Neutrophil (primary cell): ENCODE measurements at regions not wholly inside any gene's neighbourhood (a gene's known extent, or its start where the extent isn't known, plus 50 kb on each side); places are given as distances from the start of the nearest gene placed in this dataset.

Experiments used
- H3K27ac ChIP-seq: fragments of 200-600 bp; sonication (generic); 2 replicates; pipeline ENCODE4 v1.5.1; 2016; ENCODE audit warnings: mild to moderate bottlenecking, moderate library complexity
- H3K27me3 ChIP-seq: fragments of 200-600 bp; sonication (generic); 2 replicates; pipeline ENCODE4 v1.6.0; 2016; ENCODE audit warnings: mild to moderate bottlenecking
- H3K36me3 ChIP-seq: fragments of 200-600 bp; sonication (generic); 2 replicates; pipeline ENCODE4 v1.5.1; 2017
- H3K4me1 ChIP-seq, 2 experiments: fragments of 200-600 bp in 1 of 2; sonication (generic) in 1 of 2; 1 replicate in 1 of 2; 2 replicates in 1 of 2; pipeline versions ENCODE4 v1.5.1 to v1.6.1; 2013 to 2016; ENCODE audit warnings: low read depth in 1 of 2, low read length in 1 of 2, mild to moderate bottlenecking in 1 of 2, moderate library complexity in 1 of 2; ENCODE audit not compliant: control insufficient read depth in 1 of 2, insufficient read depth in 1 of 2
- H3K4me3 ChIP-seq, 2 experiments: fragments of 200-600 bp in 1 of 2; sonication (generic) in 1 of 2; 1 replicate in 1 of 2; 2 replicates in 1 of 2; pipeline ENCODE4 v1.5.1; 2013 to 2016; ENCODE audit warnings: low read depth in 1 of 2, low read length in 1 of 2, mild to moderate bottlenecking in 1 of 2, moderate library complexity in 1 of 2
- H3K9me3 ChIP-seq: fragments of 200-600 bp; sonication (generic); 2 replicates; pipeline ENCODE4 v1.5.1; 2016
- TF ChIP-seq, protein P1 (sequence below): fragments of 200-600 bp; sonication (generic); IDR thresholded peaks from 2 replicates; pipeline ENCODE4 v1.5.1; 2016; ENCODE audit warnings: antibody characterized with exemption

DNA sequence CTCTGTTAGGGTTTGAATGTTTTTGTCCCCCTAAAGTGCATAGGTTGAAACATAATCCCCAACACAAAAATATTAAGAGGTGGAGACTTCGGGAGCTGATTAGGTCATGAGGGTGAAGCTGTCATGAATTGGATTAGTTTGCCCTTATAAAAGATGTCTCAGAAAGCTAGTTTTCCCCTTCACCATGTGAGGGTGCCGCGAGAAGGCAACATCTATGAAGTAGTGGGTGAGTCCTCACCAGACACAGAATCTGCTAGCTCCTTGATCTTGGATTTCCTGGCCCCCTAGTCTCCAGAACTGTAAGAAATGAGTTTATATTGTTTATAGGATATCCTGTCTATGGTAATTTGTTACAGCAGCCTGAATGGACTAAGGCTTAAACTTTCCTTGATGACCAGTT lies 301.5 kb upstream of the ATP2B1 start:
- no peaks in the 10 kb centered on the region for H3K36me3 ChIP-seq
- H3K9me3 ChIP-seq = no peaks in the 10 kb centered on the region
- H3K4me1 ChIP-seq = no peaks in the 10 kb centered on the region
- H3K27me3 ChIP-seq = no peaks in the 10 kb centered on the region
- H3K27ac ChIP-seq = no peak overlapping the region
- TF ChIP-seq, protein P1, sequence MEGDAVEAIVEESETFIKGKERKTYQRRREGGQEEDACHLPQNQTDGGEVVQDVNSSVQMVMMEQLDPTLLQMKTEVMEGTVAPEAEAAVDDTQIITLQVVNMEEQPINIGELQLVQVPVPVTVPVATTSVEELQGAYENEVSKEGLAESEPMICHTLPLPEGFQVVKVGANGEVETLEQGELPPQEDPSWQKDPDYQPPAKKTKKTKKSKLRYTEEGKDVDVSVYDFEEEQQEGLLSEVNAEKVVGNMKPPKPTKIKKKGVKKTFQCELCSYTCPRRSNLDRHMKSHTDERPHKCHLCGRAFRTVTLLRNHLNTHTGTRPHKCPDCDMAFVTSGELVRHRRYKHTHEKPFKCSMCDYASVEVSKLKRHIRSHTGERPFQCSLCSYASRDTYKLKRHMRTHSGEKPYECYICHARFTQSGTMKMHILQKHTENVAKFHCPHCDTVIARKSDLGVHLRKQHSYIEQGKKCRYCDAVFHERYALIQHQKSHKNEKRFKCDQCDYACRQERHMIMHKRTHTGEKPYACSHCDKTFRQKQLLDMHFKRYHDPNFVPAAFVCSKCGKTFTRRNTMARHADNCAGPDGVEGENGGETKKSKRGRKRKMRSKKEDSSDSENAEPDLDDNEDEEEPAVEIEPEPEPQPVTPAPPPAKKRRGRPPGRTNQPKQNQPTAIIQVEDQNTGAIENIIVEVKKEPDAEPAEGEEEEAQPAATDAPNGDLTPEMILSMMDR = no peak
- no peak overlapping the region for H3K4me3 ChIP-seq

DNA sequence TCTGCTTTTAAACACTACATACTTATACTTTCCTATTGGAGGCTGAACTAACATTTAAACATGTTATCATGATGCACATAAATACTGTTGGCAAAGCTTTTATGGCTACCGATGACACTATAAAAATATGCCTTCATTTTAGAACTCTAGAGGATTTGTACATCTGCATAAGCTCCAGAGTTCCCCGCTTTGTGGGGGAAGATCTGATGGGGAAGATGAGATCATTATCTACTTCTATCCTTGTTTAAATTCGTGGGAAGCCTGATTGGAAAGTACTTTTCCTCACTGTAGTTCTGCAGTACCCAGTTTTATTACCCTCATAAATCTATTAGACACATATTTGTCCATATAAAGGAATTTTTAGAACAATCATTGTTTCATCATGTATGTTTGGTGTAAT lies 299.6 kb upstream of the ATP2B1 start:
- H3K36me3 ChIP-seq = no peaks in the 10 kb centered on the region
- no peaks in the 10 kb centered on the region for H3K27me3 ChIP-seq
- no peak overlapping the region for H3K27ac ChIP-seq
- H3K4me1 ChIP-seq = no peaks in the 10 kb centered on the region
- H3K4me3 ChIP-seq = no peak overlapping the region
- TF ChIP-seq, protein P1 = no peak
- no peaks in the 10 kb centered on the region for H3K9me3 ChIP-seq

DNA sequence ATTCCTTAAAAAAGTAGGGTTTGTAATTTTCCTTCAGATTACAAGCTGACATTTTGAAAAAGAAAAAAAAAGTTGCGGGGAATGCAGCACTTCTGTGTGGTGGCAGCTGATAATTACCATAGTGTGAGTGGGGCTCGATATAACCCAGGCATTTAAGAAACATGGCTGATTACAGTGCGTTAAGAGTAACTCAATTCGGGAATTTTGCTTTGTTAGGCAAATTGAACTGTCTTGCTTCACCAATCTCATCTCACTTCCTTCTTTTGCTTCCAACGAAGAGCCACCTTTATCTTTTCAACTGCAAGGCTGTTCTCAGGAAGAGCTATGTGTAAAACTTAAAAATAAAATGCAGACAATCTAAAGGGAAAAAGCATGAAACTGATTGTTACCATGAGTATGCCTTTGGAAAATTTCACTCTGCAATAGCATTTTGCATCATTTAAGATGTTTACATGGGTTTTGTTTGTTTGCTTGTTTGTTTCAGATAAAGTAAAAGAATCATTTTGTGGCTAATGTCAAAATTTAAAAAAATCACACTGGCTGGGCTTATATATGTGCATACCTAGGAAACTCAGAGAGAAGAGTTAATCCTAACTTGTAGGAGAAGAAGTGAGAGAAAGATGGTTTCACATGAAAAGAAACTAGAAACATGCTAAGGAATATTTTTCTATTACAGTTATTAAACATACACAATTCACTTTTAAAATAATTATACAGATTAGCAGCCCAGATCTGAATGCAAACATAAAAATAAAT lies 295.9 kb upstream of the ATP2B1 start:
- no peak overlapping the region for H3K27ac ChIP-seq
- H3K27me3 ChIP-seq = no peaks in the 10 kb centered on the region
- H3K4me3 ChIP-seq = no peak overlapping the region
- TF ChIP-seq, protein P1 = no peak
- H3K9me3 ChIP-seq = no peaks in the 10 kb centered on the region
- H3K36me3 ChIP-seq = no peaks in the 10 kb centered on the region
- H3K4me1 ChIP-seq = no peaks in the 10 kb centered on the region

DNA sequence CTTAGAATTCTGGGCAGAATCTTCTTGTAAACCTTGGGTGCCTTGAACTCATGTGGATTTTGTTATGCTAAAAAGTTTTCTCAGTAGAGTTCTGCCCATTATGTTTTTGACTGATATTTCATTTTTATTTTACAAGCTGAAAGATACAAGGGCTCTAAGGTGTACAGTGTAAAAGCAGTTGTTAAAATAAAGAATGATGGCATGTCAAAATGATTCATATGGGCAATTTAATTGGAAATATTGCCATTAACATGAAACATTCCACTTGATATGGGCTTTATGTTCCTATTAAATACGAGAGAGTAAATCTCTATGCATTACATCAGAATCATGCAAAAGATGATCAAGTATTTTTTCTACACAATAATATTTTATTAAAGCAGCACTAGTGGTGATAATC lies 295.1 kb upstream of the ATP2B1 start:
- TF ChIP-seq, protein P1 = no peak
- no peaks in the 10 kb centered on the region for H3K36me3 ChIP-seq
- H3K9me3 ChIP-seq = no peaks in the 10 kb centered on the region
- H3K4me3 ChIP-seq = no peak overlapping the region
- no peaks in the 10 kb centered on the region for H3K27me3 ChIP-seq
- H3K27ac ChIP-seq = no peak overlapping the region
- no peaks in the 10 kb centered on the region for H3K4me1 ChIP-seq

DNA sequence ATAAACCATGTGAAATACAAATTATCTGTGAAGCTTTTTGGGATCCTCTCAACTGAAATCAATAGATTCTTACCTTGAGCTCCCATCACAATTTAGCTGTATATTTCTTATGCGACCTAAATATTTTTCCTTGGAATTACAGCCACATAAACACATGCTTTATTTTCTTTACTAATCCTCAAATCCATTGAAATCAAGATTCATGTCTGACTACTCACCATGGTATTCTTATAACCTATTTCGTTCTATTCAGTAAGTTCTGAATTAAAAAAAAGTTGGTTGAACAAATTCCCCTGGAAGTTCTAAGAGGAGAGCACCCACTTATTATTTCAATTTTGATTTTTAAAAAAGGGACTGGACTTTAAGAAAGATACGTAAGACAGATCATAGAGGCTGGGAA lies 292.1 kb upstream of the ATP2B1 start:
- Histone ChIP-seq H3K36me3 (no peaks in the 10 kb centered on the region), H3K4me3 (no peak overlapping the region), H3K9me3 (no peaks in the 10 kb centered on the region), H3K27ac (no peak overlapping the region), H3K27me3 (no peaks in the 10 kb centered on the region), H3K4me1 (no peaks in the 10 kb centered on the region)
- TF ChIP-seq, protein P1 = no peak
